IPS-18a (cell line): ENCODE measurements at regions not wholly inside any gene's neighbourhood (a gene's known extent, or its start where the extent isn't known, plus 50 kb on each side); places are given as distances from the start of the nearest gene placed in this dataset.

Experiments
- H3K27ac ChIP-seq: one replicate; pipeline ENCODE4 v1.5.1; 2013; ENCODE audit warnings: low read length
- H3K27me3 ChIP-seq: one replicate; pipeline ENCODE4 v1.6.1; 2013; ENCODE audit warnings: mild to moderate bottlenecking, low read length; ENCODE audit not compliant: control insufficient read depth, insufficient read depth
- H3K36me3 ChIP-seq: one replicate; pipeline ENCODE4 v1.6.1; 2013; ENCODE audit warnings: low read depth, low read length; ENCODE audit not compliant: control insufficient read depth
- H3K4me1 ChIP-seq: one replicate; pipeline ENCODE4 v1.6.1; 2013; ENCODE audit warnings: low read depth, low read length; ENCODE audit not compliant: control insufficient read depth
- H3K4me3 ChIP-seq: one replicate; pipeline ENCODE4 v1.5.1; 2013; ENCODE audit warnings: low read length
- H3K9ac ChIP-seq: one replicate; pipeline ENCODE4 v1.6.1; 2013; ENCODE audit warnings: mild to moderate bottlenecking, low read length, moderate library complexity
- H3K9me3 ChIP-seq: one replicate; pipeline ENCODE4 v1.6.1; 2013; ENCODE audit warnings: low read depth, low read length; ENCODE audit not compliant: control insufficient read depth

DNA sequence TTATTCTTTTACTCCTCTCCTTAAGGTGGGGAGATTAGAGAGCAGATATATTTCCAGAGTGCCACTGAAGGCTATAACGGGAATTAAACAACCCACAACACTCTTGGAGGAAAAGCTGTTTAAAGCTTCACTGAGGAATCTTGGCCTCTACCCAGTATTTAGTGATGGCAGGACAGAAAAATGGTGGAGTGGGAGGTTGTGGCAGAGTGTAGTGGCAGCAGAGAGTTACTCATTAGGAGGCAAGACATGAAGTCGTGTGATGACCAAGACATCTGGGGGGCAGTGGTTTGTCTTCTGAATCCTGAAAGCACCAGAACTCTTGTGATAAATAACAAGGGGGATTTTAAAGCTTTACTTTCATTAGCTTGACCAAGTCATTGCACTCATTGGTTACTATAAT, 563.5 kb upstream of the SLITRK5 start:
- no peak overlapping the region for H3K4me3 ChIP-seq
- no peaks in the 10 kb centered on the region for H3K4me1 ChIP-seq
- no peak overlapping the region for H3K9ac ChIP-seq
- no peak overlapping the region for H3K27ac ChIP-seq
- H3K27me3 ChIP-seq, result no peaks in the 10 kb centered on the region
- no peaks in the 10 kb centered on the region for H3K36me3 ChIP-seq
- no peaks in the 10 kb centered on the region for H3K9me3 ChIP-seq

DNA sequence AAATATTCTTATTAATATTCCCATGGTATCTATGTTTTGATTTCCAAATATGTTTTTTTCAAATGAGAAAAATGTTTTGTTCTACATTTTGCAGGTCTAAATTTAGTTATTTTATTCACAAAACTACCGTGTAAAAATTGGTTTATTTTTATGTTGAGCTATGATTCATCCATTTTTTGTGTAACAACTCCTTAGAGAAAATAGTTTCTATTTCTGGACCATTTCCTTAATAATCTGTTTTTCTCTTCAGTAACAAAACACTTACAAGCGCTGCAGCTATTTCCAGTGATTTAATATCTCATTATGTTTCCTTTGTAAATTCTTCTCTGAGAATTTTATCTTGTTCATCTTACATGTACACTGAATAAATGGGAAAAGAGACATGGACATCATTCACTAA, 550.7 kb upstream of the SLITRK5 start:
- H3K27ac ChIP-seq, result no peak overlapping the region
- H3K36me3 ChIP-seq, result no peaks in the 10 kb centered on the region
- peaks cover 9% of the 10 kb centered on the region for H3K4me1 ChIP-seq
- H3K9me3 ChIP-seq, result no peaks in the 10 kb centered on the region
- H3K9ac ChIP-seq, result no peak overlapping the region
- H3K4me3 ChIP-seq, result no peak overlapping the region
- H3K27me3 ChIP-seq, result no peaks in the 10 kb centered on the region

DNA sequence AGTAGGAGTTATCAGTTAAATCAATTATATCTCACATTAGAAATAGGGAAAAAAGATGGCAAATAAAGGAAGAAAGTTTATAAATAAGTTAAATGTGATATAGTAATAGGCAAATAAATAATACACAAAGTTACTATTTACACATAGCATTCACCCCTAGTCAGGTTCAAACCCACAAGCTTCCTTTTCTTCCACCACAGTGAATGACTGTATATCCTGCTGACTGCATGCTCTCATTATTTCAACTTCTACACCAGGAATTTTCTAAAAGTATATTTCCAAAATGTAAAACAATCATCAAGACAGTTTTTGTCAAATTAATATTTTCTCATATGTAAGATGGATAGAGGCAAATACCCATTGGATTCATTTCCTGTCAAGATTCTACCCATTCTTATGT, 548.6 kb upstream of the SLITRK5 start:
- H3K36me3 ChIP-seq, result no peaks in the 10 kb centered on the region
- no peaks in the 10 kb centered on the region for H3K27me3 ChIP-seq
- H3K4me3 ChIP-seq, result no peak overlapping the region
- H3K4me1 ChIP-seq, result peaks cover 9% of the 10 kb centered on the region
- no peaks in the 10 kb centered on the region for H3K9me3 ChIP-seq
- H3K27ac ChIP-seq, result no peak overlapping the region
- H3K9ac ChIP-seq, result no peak overlapping the region

DNA sequence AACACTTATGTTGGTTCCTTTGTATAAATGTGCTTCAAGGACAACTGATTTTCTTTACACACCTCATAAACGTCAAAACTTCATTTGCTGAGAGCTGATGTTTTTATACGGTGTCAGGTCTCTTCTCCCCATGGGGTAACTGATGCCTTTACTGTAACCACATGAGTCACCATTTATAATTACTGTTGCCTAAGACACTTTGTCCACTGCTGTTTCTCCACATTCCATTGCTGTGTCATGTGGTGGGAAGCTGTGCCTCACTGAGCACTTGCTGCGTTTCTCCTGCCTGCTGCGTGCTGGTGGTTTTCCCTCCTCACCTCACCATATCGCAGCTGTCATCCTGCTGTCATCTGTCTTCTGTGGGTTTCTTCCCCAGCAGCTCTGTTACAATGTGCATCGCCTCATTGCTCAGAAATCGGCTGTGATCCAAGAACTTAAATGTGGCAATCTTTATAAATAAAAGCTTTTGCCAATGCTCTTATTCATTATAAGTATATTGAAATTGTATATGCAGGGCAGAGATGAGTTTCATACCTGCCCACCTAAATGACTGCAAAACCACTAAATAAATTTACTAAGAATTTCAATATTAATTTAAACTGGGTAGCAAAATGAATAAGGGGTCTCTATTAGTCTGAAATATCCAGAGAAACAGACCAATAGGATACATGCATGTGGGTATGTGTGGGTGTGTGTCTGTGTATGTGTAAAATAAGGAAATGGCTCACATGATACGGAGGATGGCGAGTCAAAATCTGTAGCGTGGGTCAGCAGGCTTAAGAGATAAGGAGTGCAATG, 547.0 kb upstream of the SLITRK5 start:
- Histone ChIP-seq H3K27ac (no peak overlapping the region), H3K36me3 (no peaks in the 10 kb centered on the region), H3K9me3 (no peaks in the 10 kb centered on the region), H3K9ac (no peak overlapping the region), H3K4me1 (peaks cover 19% of the 10 kb centered on the region), H3K4me3 (no peak overlapping the region), H3K27me3 (no peaks in the 10 kb centered on the region)

- H3K9ac ChIP-seq, result no peak overlapping the region
- H3K27ac ChIP-seq, result no peak overlapping the region
Measured at GRCh38 chr13:87124785-87125074, 546.4 kb upstream of the SLITRK5 start.

GRCh38 chr13:87128036-87128435, 543.1 kb upstream of the SLITRK5 start:
- Histone ChIP-seq H3K36me3 (no peaks in the 10 kb centered on the region), H3K9me3 (no peaks in the 10 kb centered on the region), H3K4me3 (no peak overlapping the region), H3K27me3 (peaks cover 7% of the 10 kb centered on the region), H3K9ac (no peak overlapping the region), H3K4me1 (peaks cover 23% of the 10 kb centered on the region), H3K27ac (no peak overlapping the region)

More at GRCh38 chr13:87124785-87125074, 546.4 kb upstream of the SLITRK5 start:
- H3K4me1 ChIP-seq, result peaks cover 21% of the 10 kb centered on the region
- H3K9me3 ChIP-seq, result no peaks in the 10 kb centered on the region
- H3K36me3 ChIP-seq, result no peaks in the 10 kb centered on the region
- H3K4me3 ChIP-seq, result no peak overlapping the region
- peaks cover 5% of the 10 kb centered on the region for H3K27me3 ChIP-seq

DNA sequence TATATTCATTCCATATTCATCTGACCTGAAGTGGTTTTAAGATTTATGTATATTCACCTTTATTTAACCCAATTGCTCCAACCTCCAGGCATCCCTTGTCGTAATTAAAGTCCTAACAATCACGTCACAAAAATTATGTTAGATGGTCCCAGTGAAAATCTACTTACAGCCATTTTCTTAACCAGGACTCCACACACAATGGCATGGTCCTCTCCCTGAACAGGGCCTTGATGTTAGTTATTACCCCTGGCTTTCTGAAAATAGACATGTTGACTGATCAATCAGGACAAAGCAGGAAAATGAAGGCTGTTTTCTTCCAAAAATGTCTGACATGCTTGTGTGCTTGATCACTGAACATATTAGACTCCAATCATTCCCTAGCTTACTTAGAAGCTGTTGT, 542.7 kb upstream of the SLITRK5 start:
- Histone ChIP-seq H3K9ac (no peak overlapping the region), H3K27ac (no peak overlapping the region)

GRCh38 chr13:87129602-87130300, 541.4 kb upstream of the SLITRK5 start:
- H3K9me3 ChIP-seq, result no peaks in the 10 kb centered on the region
- no peak overlapping the region for H3K27ac ChIP-seq
- no peak overlapping the region for H3K9ac ChIP-seq
- H3K36me3 ChIP-seq, result no peaks in the 10 kb centered on the region
- H3K27me3 ChIP-seq, result peaks cover 7% of the 10 kb centered on the region
- no peak overlapping the region for H3K4me3 ChIP-seq
- H3K4me1 ChIP-seq, result peaks cover 14% of the 10 kb centered on the region

More for the DNA sequence above, 542.7 kb upstream of the SLITRK5 start:
- Histone ChIP-seq H3K4me1 (peaks cover 23% of the 10 kb centered on the region), H3K27me3 (peaks cover 7% of the 10 kb centered on the region), H3K9me3 (no peaks in the 10 kb centered on the region), H3K4me3 (no peak overlapping the region), H3K36me3 (no peaks in the 10 kb centered on the region)

- Histone ChIP-seq H3K4me3 (no peak overlapping the region), H3K27me3 (peaks cover 7% of the 10 kb centered on the region), H3K27ac (no peak overlapping the region), H3K9ac (no peak overlapping the region), H3K9me3 (no peaks in the 10 kb centered on the region), H3K4me1 (peaks cover 14% of the 10 kb centered on the region), H3K36me3 (no peaks in the 10 kb centered on the region)
Measured at GRCh38 chr13:87130423-87130822, 540.7 kb upstream of the SLITRK5 start.

DNA sequence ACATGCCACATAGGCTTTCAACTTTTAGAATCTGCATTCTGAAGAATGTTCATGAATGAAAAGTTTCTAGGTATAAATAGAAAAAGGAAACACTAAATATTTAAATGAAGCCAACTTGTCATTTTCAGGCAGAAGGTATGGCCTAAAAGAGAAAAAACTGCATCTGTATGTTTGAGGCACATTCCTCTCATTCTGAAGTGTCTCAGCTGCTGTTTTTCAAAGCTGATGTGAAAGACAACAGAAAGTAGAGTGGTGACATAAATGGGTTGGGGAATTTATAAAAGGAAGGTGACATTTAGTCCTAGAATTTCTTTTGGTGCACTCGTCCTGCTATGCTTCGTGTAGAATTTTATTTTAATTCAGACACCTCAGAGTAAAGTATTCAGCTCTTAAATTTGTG, 539.6 kb upstream of the SLITRK5 start:
- no peaks in the 10 kb centered on the region for H3K9me3 ChIP-seq
- H3K27ac ChIP-seq, result no peak overlapping the region
- H3K4me1 ChIP-seq, result peaks cover 14% of the 10 kb centered on the region
- no peak overlapping the region for H3K4me3 ChIP-seq
- no peak overlapping the region for H3K9ac ChIP-seq
- peaks cover 7% of the 10 kb centered on the region for H3K27me3 ChIP-seq
- no peaks in the 10 kb centered on the region for H3K36me3 ChIP-seq

- Histone ChIP-seq H3K9ac (no peak overlapping the region), H3K4me1 (no peaks in the 10 kb centered on the region), H3K27ac (no peak overlapping the region), H3K4me3 (no peak overlapping the region), H3K9me3 (no peaks in the 10 kb centered on the region), H3K27me3 (no peaks in the 10 kb centered on the region), H3K36me3 (no peaks in the 10 kb centered on the region)
Measured at GRCh38 chr13:87138866-87139265, 532.3 kb upstream of the SLITRK5 start.

GRCh38 chr13:87147076-87147475, 524.1 kb upstream of the SLITRK5 start:
- Histone ChIP-seq H3K27me3 (no peaks in the 10 kb centered on the region), H3K27ac (no peak overlapping the region), H3K4me1 (no peaks in the 10 kb centered on the region), H3K9ac (no peak overlapping the region), H3K4me3 (no peak overlapping the region), H3K36me3 (no peaks in the 10 kb centered on the region), H3K9me3 (no peaks in the 10 kb centered on the region)
